K562 (cell line): ENCODE measurements at regions not wholly inside any gene's neighbourhood (a gene's known extent, or its start where the extent isn't known, plus 50 kb on each side); places are given as distances from the start of the nearest gene placed in this dataset.

Experiments used
- ATAC-seq: fragments of 200-7000 bp; cut with Tn5 transposase; 3 replicates; pipeline ENCODE4 v1.9.1; 2020; ENCODE audit warnings: moderate library complexity
- BruUV-seq: library from RNA; stranded (reverse); fragments of 400-500 nt; replicated peaks from 2 replicates; lab custom pipeline; 2021; lab: Mats Ljungman, UMichigan
- CTCF ChIA-PET: fragments of 300-600 bp; formaldehyde crosslinking; extraction: SDS; loops from one replicate; lab custom pipeline; 2021; ENCODE audit warnings: low intra/inter-chr PET ratio; lab: Yijun Ruan, JAX
- POLR2A ChIA-PET: fragments of 300-600, 350-650 bp; sonication (Branson Sonifier 250); formaldehyde crosslinking; extraction: SDS; loops from one replicate; lab custom pipeline; 2021; ENCODE audit warnings: antibody characterized with exemption, inconsistent platforms; lab: Yijun Ruan, JAX
- DNase-seq, 4 experiments: peaks; one replicate each; pipeline versions ENCODE4 v3.0.0 to v3.0.0-alpha.2; 2011 to 2018; ENCODE audit warnings: low spot score in 3 of 4, mixed read lengths in 3 of 4; ENCODE audit errors: extremely low read depth in 1 of 4
- FAIRE-seq: peaks from 2 replicates; lab custom pipeline; 2011; peaks lifted over from hg19 to GRCh38; lab: Jason Lieb, UNC
- H2AFZ ChIP-seq: 2 replicates; pipeline ENCODE4 v1.6.0; 2011; ENCODE audit warnings: low read depth, low read length, control low read depth, inconsistent platforms
- H3K27ac ChIP-seq: fragments of 200-600 bp; 3 replicates; pipeline ENCODE4 v1.8.0; 2011; ENCODE audit warnings: low read depth, mild to moderate bottlenecking, control low read depth, inconsistent platforms, low read length, moderate library complexity, mixed read lengths; ENCODE audit errors: extremely low read depth
- H3K27me3 ChIP-seq, 2 experiments: fragments of 300-600 bp in 1 of 2; 2 replicates in 1 of 2; 3 replicates in 1 of 2; pipeline versions ENCODE4 v1.6.0 to v1.8.0; 2011; ENCODE audit warnings: inconsistent platforms in 2 of 2, low read length in 2 of 2, mild to moderate bottlenecking in 1 of 2, mixed read lengths in 1 of 2, moderate library complexity in 1 of 2; ENCODE audit not compliant: control insufficient read depth in 2 of 2, insufficient read depth in 2 of 2
- H3K36me3 ChIP-seq: fragments of 300-600 bp; 3 replicates; pipeline ENCODE4 v1.8.0; 2011; ENCODE audit warnings: mild to moderate bottlenecking, low read length, inconsistent platforms; ENCODE audit not compliant: control insufficient read depth, insufficient read depth
- H3K4me1 ChIP-seq, 2 experiments: fragments of 200-600 bp in 1 of 2; replicated peaks in 1 of 2; 2 replicates in 1 of 2; 3 replicates in 1 of 2; pipeline versions ENCODE4 v1.5.1 to v1.8.0; 2011; ENCODE audit warnings: inconsistent platforms in 2 of 2, low read length in 2 of 2, mild to moderate bottlenecking in 1 of 2, mixed read lengths in 1 of 2, moderate library complexity in 1 of 2; ENCODE audit not compliant: control insufficient read depth in 2 of 2, insufficient read depth in 2 of 2
- H3K4me2 ChIP-seq: 2 replicates; pipeline ENCODE4 v1.6.1; 2011; ENCODE audit warnings: low read length, control low read depth, inconsistent platforms, mixed read lengths; ENCODE audit not compliant: insufficient read depth
- H3K4me3 ChIP-seq: fragments of 200-600 bp; sonication (generic), shearing (Covaris generic); 2 replicates; pipeline ENCODE4 v1.5.1; 2016; ENCODE audit warnings: control low read depth, inconsistent platforms
- H3K79me2 ChIP-seq: fragments of 200-600 bp; 3 replicates; pipeline ENCODE4 v1.8.0; 2011; ENCODE audit warnings: low read length, inconsistent platforms; ENCODE audit not compliant: control insufficient read depth, insufficient read depth
- H3K9ac ChIP-seq, 2 experiments: 2 replicates each; pipeline versions ENCODE4 v1.6.0 to v1.6.1; 2011; ENCODE audit warnings: low read depth in 2 of 2, low read length in 2 of 2, control low read depth in 1 of 2, inconsistent platforms in 1 of 2, mild to moderate bottlenecking in 1 of 2, mixed read lengths in 1 of 2; ENCODE audit not compliant: insufficient read depth in 1 of 2
- H3K9me1 ChIP-seq: one replicate; pipeline ENCODE4 v1.6.0; 2011; ENCODE audit warnings: inconsistent platforms, mild to moderate bottlenecking, low read length, moderate library complexity; ENCODE audit not compliant: control insufficient read depth, insufficient read depth
- H3K9me3 ChIP-seq: replicated peaks from 2 replicates; pipeline ENCODE4 v1.5.1; 2011; ENCODE audit warnings: low read depth, low read length, inconsistent platforms; ENCODE audit not compliant: control insufficient read depth, insufficient read depth
- H4K20me1 ChIP-seq: replicated peaks from 2 replicates; pipeline ENCODE4 v1.6.1; 2011; ENCODE audit warnings: low read length, inconsistent platforms, mixed read lengths; ENCODE audit not compliant: control insufficient read depth, insufficient read depth
- CC2D1A ChIP-seq: fragments of 450-650 bp; IDR thresholded peaks from 2 replicates; pipeline ENCODE4 v1.6.1; 2017; ENCODE audit warnings: mild to moderate bottlenecking
- HES1 ChIP-seq: fragments of 450-650 bp; IDR thresholded peaks from 2 replicates; pipeline ENCODE4 v1.6.1; 2016; ENCODE audit warnings: low read depth, mild to moderate bottlenecking, moderate library complexity
- HMGN3 ChIP-seq: IDR thresholded peaks from 2 replicates; pipeline ENCODE4 v1.6.1; 2011; ENCODE audit warnings: borderline replicate concordance, low read depth, mild to moderate bottlenecking, mixed read lengths, low read length; ENCODE audit not compliant: insufficient read length; ENCODE audit errors: extremely low read depth
- ILF3 ChIP-seq: fragments of 450-650 bp; IDR thresholded peaks from 2 replicates; pipeline ENCODE4 v1.6.1; 2018; ENCODE audit warnings: antibody characterized with exemption, mild to moderate bottlenecking, moderate library complexity, borderline replicate concordance
- LEF1 ChIP-seq: fragments of 450-650 bp; IDR thresholded peaks from 2 replicates; pipeline ENCODE4 v1.6.1; 2016; ENCODE audit warnings: mild to moderate bottlenecking
- MTA1 ChIP-seq: fragments of 450-650 bp; IDR thresholded peaks from 2 replicates; pipeline ENCODE4 v1.6.1; 2017; ENCODE audit warnings: borderline replicate concordance
- NR3C1 ChIP-seq: sonication (generic); formaldehyde crosslinking; IDR thresholded peaks from 2 replicates; pipeline ENCODE4 v1.8.1; 2022; ENCODE audit warnings: missing genetic modification reagents
- PML ChIP-seq: IDR thresholded peaks from 2 replicates; pipeline ENCODE4 v1.6.1; 2012; ENCODE audit warnings: low read length, inconsistent platforms
- TCF7 ChIP-seq: sonication (generic); IDR thresholded peaks from 2 replicates; pipeline ENCODE4 v1.6.1; 2016; ENCODE audit warnings: antibody characterized with exemption, borderline replicate concordance
- ZFPM2 ChIP-seq: fragments of 250-450 bp; sonication (Bioruptor Pico); IDR thresholded peaks from 2 replicates; pipeline ENCODE4 v1.5.1; 2022; ENCODE audit warnings: mild to moderate bottlenecking
- WGBS: fragments of 100-300 bp; shearing (Covaris generic); methylation state at CpG from one replicate; pipeline ENCODE4 v1.1.6; 2016; ENCODE audit warnings: low coverage, mixed read lengths; ENCODE audit not compliant: insufficient coverage; ENCODE audit errors: missing lambda C conversion rate; 5-methylcytosine and 5-hydroxymethylcytosine counted together
- in situ Hi-C: fragments of 300-500 bp; cut with MboI; formaldehyde crosslinking; loops from 4 replicates; pipeline ENCODE4 v1.15.0; 2018; ENCODE audit warnings: inconsistent platforms, mixed read lengths
- intact Hi-C: fragments of 100-400 bp; cut with micrococcal nuclease; formaldehyde crosslinking; loops from 2 replicates; pipeline ENCODE4 v1.14.2; 2022

GRCh38 chr20:60900618-60901017 lies 351.4 kb upstream of the CDH4 start:
- BruUV-seq = no TSS peak
- Histone ChIP-seq H3K36me3 (no peaks in the 10 kb centered on the region), H4K20me1 (no peaks in the 10 kb centered on the region), H2AFZ (no peak overlapping the region), H3K4me3 (no peak overlapping the region), H3K9ac (no peak overlapping the region), H3K4me2 (no peak overlapping the region), H3K27ac (no peak overlapping the region), H3K79me2 (no peaks in the 10 kb centered on the region), H3K27me3 (no peaks in the 10 kb centered on the region), H3K9me1 (no peaks in the 10 kb centered on the region), H3K4me1 (no peaks in the 10 kb centered on the region), H3K9me3 (no peaks in the 10 kb centered on the region)
- no peak for ATAC-seq
- intact Hi-C loops = no loop called here
- FAIRE-seq = no peak
- no peak for TF ChIP-seq NR3C1
- no peak for TF ChIP-seq MTA1
- no peak for TF ChIP-seq CC2D1A
- no peak for TF ChIP-seq HMGN3
- no peak for TF ChIP-seq ZFPM2
- in situ Hi-C loops = no loop called here
- ChIA-PET POLR2A (no interaction called here), CTCF (no interaction called here)
- no peak for DNase-seq
- WGBS = 0% methylated on average over 5 of the region's 5 CpGs

- no peak overlapping the region for H3K4me3 ChIP-seq
- FAIRE-seq (no peak), DNase-seq (no peak), ATAC-seq (no peak)
- in situ Hi-C loops (no loop called here), intact Hi-C loops (no loop called here)
- no peak overlapping the region for H3K4me2 ChIP-seq
- H2AFZ ChIP-seq = no peak overlapping the region
- H3K9me1 ChIP-seq = no peaks in the 10 kb centered on the region
- no peak for TF ChIP-seq LEF1
- no peak for TF ChIP-seq TCF7
- TF ChIP-seq ILF3 = no peak
- TF ChIP-seq PML = no peak
- no peak for TF ChIP-seq HES1
- H3K9ac ChIP-seq = no peak overlapping the region
- no peaks in the 10 kb centered on the region for H3K79me2 ChIP-seq
- H3K36me3 ChIP-seq = no peaks in the 10 kb centered on the region
- whole genome bisulfite sequencing = 8% methylated on average over 1 of the region's 1 CpG
- no peaks in the 10 kb centered on the region for H3K9me3 ChIP-seq
- H3K27me3 ChIP-seq = no peaks in the 10 kb centered on the region
- ChIA-PET POLR2A (no interaction called here), CTCF (interaction anchor here (0.7 kb wide), 1 partner anchor 1621 kb away, joined by 4 read pairs; no protein-coding TSS in a partner anchor)
- no TSS peak for BruUV-seq
- no peaks in the 10 kb centered on the region for H3K4me1 ChIP-seq
- no peak overlapping the region for H3K27ac ChIP-seq
- no peaks in the 10 kb centered on the region for H4K20me1 ChIP-seq
These were observed 350.2 kb upstream of the CDH4 start for GRCh38 chr20:60901831-60902230.
